Urothelium cell line (cell line): ENCODE measurements at regions not wholly inside any gene's neighbourhood (a gene's known extent, or its start where the extent isn't known, plus 50 kb on each side); places are given as distances from the start of the nearest gene placed in this dataset.

Source experiments
- DNase-seq: peaks from one replicate; pipeline ENCODE4 v3.0.0; 2011; ENCODE audit warnings: low spot score, mixed read lengths
- FAIRE-seq: peaks from 2 replicates; lab custom pipeline; 2011; peaks lifted over from hg19 to GRCh38; lab: Jason Lieb, UNC

GRCh38 chr17:79147746-79148506 lies 73.3 kb downstream of the ENGASE start:
- FAIRE-seq (no peak), DNase-seq (no peak)

GRCh38 chr17:79146562-79146961 lies 71.9 kb downstream of the ENGASE start:
- FAIRE-seq = no peak

GRCh38 chr17:79145548-79145947 lies 70.9 kb downstream of the ENGASE start:
- FAIRE-seq = no peak
- no peak for DNase-seq

More at GRCh38 chr17:79146562-79146961, 71.9 kb downstream of the ENGASE start:
- DNase-seq = no peak

- DNase-seq (no peak), FAIRE-seq (no peak)
These were observed 69.5 kb downstream of the ENGASE start for GRCh38 chr17:79144133-79144532.

GRCh38 chr17:79142375-79142774 lies 67.8 kb downstream of the ENGASE start:
- FAIRE-seq (no peak), DNase-seq (no peak)

- FAIRE-seq = peak; percentile 20
- no peak for DNase-seq
These were observed 67.1 kb downstream of the ENGASE start for GRCh38 chr17:79141578-79142355.

- no peak for FAIRE-seq
- DNase-seq = no peak
These were observed 64.2 kb downstream of the ENGASE start for GRCh38 chr17:79138826-79139225.

GRCh38 chr17:79137789-79138165 lies 63.2 kb downstream of the ENGASE start:
- DNase-seq (no peak), FAIRE-seq (no peak)

GRCh38 chr17:79137015-79137788 lies 62.6 kb downstream of the ENGASE start:
- FAIRE-seq = peak; percentile 65
- no peak for DNase-seq

GRCh38 chr17:79136596-79136995 lies 62.0 kb downstream of the ENGASE start:
- DNase-seq = no peak
- FAIRE-seq = no peak
